ENCODE measurements at regions not wholly inside any gene's neighbourhood (a gene's known extent, or its start where the extent isn't known, plus 50 kb on each side); places are given as distances from the start of the nearest gene placed in this dataset.
"Not testable (repeated sequence)": the region's sequence is repeated elsewhere in the genome, so short reads cannot be mapped to it uniquely, and the experiment has no call there.

DNA sequence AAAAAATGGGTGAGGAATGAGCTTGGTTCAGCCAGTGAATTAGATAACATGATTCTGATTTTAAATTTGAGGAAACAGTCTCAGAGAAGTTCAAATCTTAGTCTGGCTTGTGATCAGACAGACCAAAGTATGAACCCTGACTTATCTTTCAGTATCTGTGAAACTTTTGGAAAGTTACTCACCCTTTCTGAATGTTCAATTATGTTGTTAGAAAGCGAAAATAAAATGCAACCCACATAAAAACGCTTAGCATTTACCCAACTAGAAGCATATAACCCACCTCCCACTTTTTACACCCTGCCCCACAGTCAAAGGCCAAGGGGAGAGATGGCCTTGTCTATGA is 319.7 kb downstream of the SPATA31A1 start:
- not testable (repeated sequence) for TF ChIP-seq MYC (IDR thresholded peaks at IDR 0.05; ENCODE audit: borderline replicate concordance, low read length); CHD2 (IDR thresholded peaks at IDR 0.05; ENCODE audit: low read length, partially characterized antibody); HDAC2 (IDR thresholded peaks at IDR 0.05); POLR2A (IDR thresholded peaks at IDR 0.05; ENCODE audit: low read length); REST (IDR thresholded peaks at IDR 0.05); MAFK (IDR thresholded peaks at IDR 0.05; ENCODE audit: partially characterized antibody); ZC3H11A (IDR thresholded peaks at IDR 0.05); EP300 (IDR thresholded peaks at IDR 0.05); RAD21 (conservative IDR thresholded peaks at IDR 0.05 in 1 of 2, IDR thresholded peaks at IDR 0.05 in 1 of 2)
- TF ChIP-seq, protein P1, sequence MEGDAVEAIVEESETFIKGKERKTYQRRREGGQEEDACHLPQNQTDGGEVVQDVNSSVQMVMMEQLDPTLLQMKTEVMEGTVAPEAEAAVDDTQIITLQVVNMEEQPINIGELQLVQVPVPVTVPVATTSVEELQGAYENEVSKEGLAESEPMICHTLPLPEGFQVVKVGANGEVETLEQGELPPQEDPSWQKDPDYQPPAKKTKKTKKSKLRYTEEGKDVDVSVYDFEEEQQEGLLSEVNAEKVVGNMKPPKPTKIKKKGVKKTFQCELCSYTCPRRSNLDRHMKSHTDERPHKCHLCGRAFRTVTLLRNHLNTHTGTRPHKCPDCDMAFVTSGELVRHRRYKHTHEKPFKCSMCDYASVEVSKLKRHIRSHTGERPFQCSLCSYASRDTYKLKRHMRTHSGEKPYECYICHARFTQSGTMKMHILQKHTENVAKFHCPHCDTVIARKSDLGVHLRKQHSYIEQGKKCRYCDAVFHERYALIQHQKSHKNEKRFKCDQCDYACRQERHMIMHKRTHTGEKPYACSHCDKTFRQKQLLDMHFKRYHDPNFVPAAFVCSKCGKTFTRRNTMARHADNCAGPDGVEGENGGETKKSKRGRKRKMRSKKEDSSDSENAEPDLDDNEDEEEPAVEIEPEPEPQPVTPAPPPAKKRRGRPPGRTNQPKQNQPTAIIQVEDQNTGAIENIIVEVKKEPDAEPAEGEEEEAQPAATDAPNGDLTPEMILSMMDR (IDR thresholded peaks at IDR 0.05): not testable (repeated sequence)
- TF ChIP-seq, protein P2, sequence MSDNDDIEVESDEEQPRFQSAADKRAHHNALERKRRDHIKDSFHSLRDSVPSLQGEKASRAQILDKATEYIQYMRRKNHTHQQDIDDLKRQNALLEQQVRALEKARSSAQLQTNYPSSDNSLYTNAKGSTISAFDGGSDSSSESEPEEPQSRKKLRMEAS (IDR thresholded peaks at IDR 0.05): not testable (repeated sequence)

Data from A549 (cell line).